HK-2 (cell line): ENCODE measurements at regions not wholly inside any gene's neighbourhood (a gene's known extent, or its start where the extent isn't known, plus 50 kb on each side); places are given as distances from the start of the nearest gene placed in this dataset.
"Not testable (repeated sequence)": the region's sequence is repeated elsewhere in the genome, so short reads cannot be mapped to it uniquely, and the experiment has no call there.

ENCODE experiments used
- DNase-seq: peaks from one replicate; pipeline ENCODE4 v3.0.0-alpha.2; 2018; ENCODE audit not compliant: unreplicated experiment

- no peak for DNase-seq
These were observed 50.5 kb upstream of the CD99 start for GRCh38 chrX:2640436-2641150.

- DNase-seq: no peak
These were observed 52.8 kb upstream of the CD99 start for GRCh38 chrX:2638279-2638678.

- no peak for DNase-seq
These were observed 55.8 kb upstream of the CD99 start for GRCh38 chrX:2635342-2635741.

GRCh38 chrX:2632533-2633504 is 58.3 kb upstream of the CD99 start:
- no peak for DNase-seq

GRCh38 chrX:2631743-2632532 is 59.2 kb upstream of the CD99 start:
- DNase-seq: no peak

GRCh38 chrX:2630935-2631742 is 60.0 kb upstream of the CD99 start:
- DNase-seq: not testable (repeated sequence)

GRCh38 chrX:2630008-2630934 is 60.8 kb upstream of the CD99 start:
- not testable (repeated sequence) for DNase-seq

- DNase-seq: no peak
These were observed 61.6 kb upstream of the CD99 start for GRCh38 chrX:2629316-2630007.

- DNase-seq: no peak
These were observed 62.3 kb upstream of the CD99 start for GRCh38 chrX:2628751-2629315.

GRCh38 chrX:2627272-2627867 is 63.7 kb upstream of the CD99 start:
- DNase-seq: no peak

GRCh38 chrX:2626750-2627149 is 64.3 kb upstream of the CD99 start:
- DNase-seq: no peak

- DNase-seq: no peak
These were observed 70.5 kb upstream of the CD99 start for GRCh38 chrX:2620576-2620975.

GRCh38 chrX:2618516-2618915 is 72.6 kb upstream of the CD99 start:
- no peak for DNase-seq

GRCh38 chrX:2614911-2615310 is 76.2 kb upstream of the CD99 start:
- DNase-seq: no peak

GRCh38 chrX:2610246-2611170 is 80.6 kb upstream of the CD99 start:
- DNase-seq: no peak

- no peak for DNase-seq
These were observed 81.5 kb upstream of the CD99 start for GRCh38 chrX:2609431-2610238.
